GM23338 (cell line): ENCODE measurements at regions not wholly inside any gene's neighbourhood (a gene's known extent, or its start where the extent isn't known, plus 50 kb on each side); places are given as distances from the start of the nearest gene placed in this dataset.

Experiments
- ATAC-seq: fragments of 200-7000 bp; cut with Tn5 transposase; 3 replicates; pipeline ENCODE4 v1.9.1; 2020
- DNase-seq: peaks from one replicate; pipeline ENCODE4 v3.0.0-alpha.2; 2015; ENCODE audit warnings: low spot score
- H2AFZ ChIP-seq: fragments of 200-600 bp; sonication (generic); 2 replicates; pipeline ENCODE4 v1.8.0; 2016; ENCODE audit warnings: antibody characterized with exemption, mild to moderate bottlenecking, moderate library complexity
- H3F3A ChIP-seq: fragments of 200-600 bp; sonication (generic); replicated peaks from 2 replicates; pipeline ENCODE4 v1.8.0; 2017; ENCODE audit warnings: antibody characterized with exemption, mixed run types, low read depth
- H3K27ac ChIP-seq: fragments of 200-600 bp; sonication (generic); 2 replicates; pipeline ENCODE4 v1.6.1; 2016; ENCODE audit warnings: low read depth
- H3K27me3 ChIP-seq: fragments of 200-600 bp; sonication (generic); 2 replicates; pipeline ENCODE4 v1.8.0; 2016; ENCODE audit warnings: mild to moderate bottlenecking, mixed run types, moderate library complexity; ENCODE audit not compliant: insufficient read depth
- H3K36me3 ChIP-seq: fragments of 200-600 bp; sonication (generic); 2 replicates; pipeline ENCODE4 v1.8.0; 2016; ENCODE audit warnings: mild to moderate bottlenecking; ENCODE audit not compliant: insufficient read depth
- H3K4me1 ChIP-seq: fragments of 200-600 bp; sonication (generic); 2 replicates; pipeline ENCODE4 v1.8.0; 2016; ENCODE audit warnings: mild to moderate bottlenecking, moderate library complexity; ENCODE audit not compliant: insufficient read depth
- H3K4me2 ChIP-seq: fragments of 200-600 bp; sonication (generic); 2 replicates; pipeline ENCODE4 v1.7.1; 2017; ENCODE audit warnings: mixed run types
- H3K4me3 ChIP-seq: fragments of 200-600 bp; sonication (generic); 2 replicates; pipeline ENCODE4 v1.6.1; 2016; ENCODE audit warnings: mixed run types
- H3K79me2 ChIP-seq: fragments of 200-600 bp; sonication (generic); replicated peaks from 2 replicates; pipeline ENCODE4 v1.8.0; 2017; ENCODE audit warnings: mild to moderate bottlenecking; ENCODE audit not compliant: insufficient read depth
- H3K9me2 ChIP-seq: fragments of 200-600 bp; sonication (generic); 2 replicates; pipeline ENCODE4 v1.8.0; 2017; ENCODE audit not compliant: insufficient read depth
- H4K20me1 ChIP-seq: fragments of 200-600 bp; sonication (generic); replicated peaks from 2 replicates; pipeline ENCODE4 v1.8.0; 2017; ENCODE audit warnings: mild to moderate bottlenecking; ENCODE audit not compliant: insufficient read depth
- H3K27ac Mint-ChIP-seq: 2 replicates; pipeline ENCODE4 v1.8.0; 2020; ENCODE audit warnings: inconsistent platforms, mild to moderate bottlenecking, moderate library complexity, mixed read lengths
- H3K27me3 Mint-ChIP-seq: 3 replicates; pipeline ENCODE4 v1.8.0; 2022; ENCODE audit warnings: low read depth, mild to moderate bottlenecking, moderate library complexity, mixed read lengths, inconsistent platforms; ENCODE audit not compliant: insufficient read depth, poor library complexity
- H3K36me3 Mint-ChIP-seq: 3 replicates; pipeline ENCODE4 v1.8.0; 2021; ENCODE audit warnings: low read depth, mild to moderate bottlenecking, inconsistent platforms, moderate library complexity, mixed read lengths
- H3K4me1 Mint-ChIP-seq: 3 replicates; pipeline ENCODE4 v1.8.0; 2020; ENCODE audit warnings: mild to moderate bottlenecking, inconsistent platforms, mixed read lengths
- H3K4me3 Mint-ChIP-seq: 3 replicates; pipeline ENCODE4 v1.8.0; 2021; ENCODE audit warnings: moderate library complexity, mild to moderate bottlenecking, inconsistent platforms, mixed read lengths
- H3K9me3 Mint-ChIP-seq: 3 replicates; pipeline ENCODE4 v1.8.0; 2020; ENCODE audit warnings: moderate library complexity, mild to moderate bottlenecking, inconsistent platforms, mixed read lengths
- CREB1 ChIP-seq: fragments of 250-450 bp; sonication (Bioruptor Pico); IDR thresholded peaks from 2 replicates; pipeline ENCODE4 v1.5.0; 2020; ENCODE audit warnings: low read depth, mild to moderate bottlenecking, moderate library complexity
- EZH2 ChIP-seq: fragments of 200-600 bp; sonication (generic); IDR thresholded peaks from one replicate; pipeline ENCODE4 v1.8.0; 2017; ENCODE audit warnings: antibody characterized with exemption, mild to moderate bottlenecking, low read depth; ENCODE audit not compliant: unreplicated experiment
- EZH2phosphoT487 ChIP-seq: fragments of 200-600 bp; sonication (generic); IDR thresholded peaks from one replicate; pipeline ENCODE4 v1.8.1; 2018; ENCODE audit warnings: antibody characterized with exemption; ENCODE audit not compliant: unreplicated experiment
- JUNB ChIP-seq: IDR thresholded peaks from one replicate; pipeline ENCODE4 v1.6.1; 2016; ENCODE audit warnings: antibody characterized with exemption; ENCODE audit not compliant: unreplicated experiment
- NANOG ChIP-seq: IDR thresholded peaks from 2 replicates; pipeline ENCODE4 v1.6.1; 2016; ENCODE audit warnings: antibody characterized with exemption, borderline replicate concordance
- POLR2AphosphoS5 ChIP-seq: IDR thresholded peaks from 2 replicates; pipeline ENCODE4 v1.6.1; 2016; ENCODE audit warnings: antibody characterized with exemption, low read depth
- STAT1 ChIP-seq: IDR thresholded peaks from one replicate; pipeline ENCODE4 v1.6.1; 2016; ENCODE audit warnings: antibody characterized with exemption; ENCODE audit not compliant: unreplicated experiment
- ZNF114 ChIP-seq: fragments of 250-450 bp; sonication (Bioruptor Pico); IDR thresholded peaks from 2 replicates; pipeline ENCODE4 v1.5.0; 2020; ENCODE audit warnings: mild to moderate bottlenecking, moderate library complexity
- ZNF331 ChIP-seq: fragments of 250-450 bp; sonication (Bioruptor Pico); IDR thresholded peaks from 2 replicates; pipeline ENCODE4 v1.5.0; 2020; ENCODE audit warnings: low read depth, mild to moderate bottlenecking, moderate library complexity
- TF ChIP-seq, protein P1 (sequence below): IDR thresholded peaks from one replicate; pipeline ENCODE4 v1.6.1; 2018; ENCODE audit warnings: antibody characterized with exemption; ENCODE audit not compliant: unreplicated experiment
- TF ChIP-seq, protein P2 (sequence below): IDR thresholded peaks from 2 replicates; pipeline ENCODE4 v1.6.1; 2016; ENCODE audit warnings: antibody characterized with exemption
- TF ChIP-seq, protein P3 (sequence below), 2 experiments: fragments of 200-600 bp in 1 of 2; sonication (generic) in 1 of 2; conservative IDR thresholded peaks; 2 replicates each; pipeline versions ENCODE4 v1.5.1 to v1.6.1; 2016 to 2017; ENCODE audit warnings: antibody characterized with exemption in 2 of 2, low read depth in 2 of 2, mild to moderate bottlenecking in 2 of 2, moderate library complexity in 1 of 2
- TF ChIP-seq, protein P4 (sequence below): fragments of 250-450 bp; sonication (Bioruptor Pico); IDR thresholded peaks from 2 replicates; pipeline ENCODE4 v1.5.0; 2020; ENCODE audit warnings: mild to moderate bottlenecking, moderate library complexity

DNA sequence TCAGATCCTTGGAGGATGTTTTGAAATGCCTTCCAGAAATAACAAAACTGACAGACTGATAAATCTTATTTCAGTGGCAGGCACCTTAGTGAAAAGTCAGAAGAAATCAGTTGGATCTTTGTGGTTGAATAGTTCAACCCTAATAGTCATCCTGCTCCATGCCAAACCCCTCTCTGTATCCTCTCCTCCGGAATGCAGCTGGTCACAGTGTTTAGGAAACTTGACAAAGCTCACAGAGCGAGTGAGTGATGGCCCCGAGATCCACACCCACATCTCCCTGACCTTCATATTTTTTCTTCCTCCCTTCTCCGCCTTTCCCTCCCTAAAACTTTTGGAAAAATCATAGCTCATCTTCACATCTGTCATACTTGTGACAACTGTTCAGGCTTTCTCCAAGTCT lies 464.8 kb upstream of the CDH4 start (continued):
- TF ChIP-seq ZNF331 (no peak), NANOG (no peak)

DNA sequence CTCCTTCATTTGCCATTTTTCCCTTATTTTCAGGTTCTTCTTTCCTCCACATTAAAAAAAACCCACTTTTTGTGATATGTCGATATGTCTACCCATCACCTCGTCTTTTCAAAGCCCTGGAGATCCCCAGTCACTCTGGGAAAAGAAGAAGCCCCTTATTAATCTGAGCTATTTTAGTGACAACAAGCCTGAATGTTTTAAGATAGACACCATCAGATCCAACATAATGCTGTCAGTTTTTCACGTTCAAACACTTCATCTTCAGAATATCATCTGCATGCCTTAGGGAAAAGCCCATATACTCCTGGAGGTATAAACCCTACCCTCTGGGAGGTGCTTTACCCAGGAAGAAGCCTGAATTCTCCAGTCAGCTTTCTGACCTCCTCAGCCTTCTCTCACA lies 464.0 kb upstream of the CDH4 start:
- no peaks in the 10 kb centered on the region for H4K20me1 ChIP-seq
- H3K4me1 Mint-ChIP-seq = peaks cover 24% of the 10 kb centered on the region
- TF ChIP-seq EZH2phosphoT487 = no peak
- no peak for TF ChIP-seq STAT1
- no peak for TF ChIP-seq NANOG
- no peak for TF ChIP-seq JUNB
- no peak for TF ChIP-seq ZNF114 (CRISPR knock-in tag)
- TF ChIP-seq, protein P1, sequence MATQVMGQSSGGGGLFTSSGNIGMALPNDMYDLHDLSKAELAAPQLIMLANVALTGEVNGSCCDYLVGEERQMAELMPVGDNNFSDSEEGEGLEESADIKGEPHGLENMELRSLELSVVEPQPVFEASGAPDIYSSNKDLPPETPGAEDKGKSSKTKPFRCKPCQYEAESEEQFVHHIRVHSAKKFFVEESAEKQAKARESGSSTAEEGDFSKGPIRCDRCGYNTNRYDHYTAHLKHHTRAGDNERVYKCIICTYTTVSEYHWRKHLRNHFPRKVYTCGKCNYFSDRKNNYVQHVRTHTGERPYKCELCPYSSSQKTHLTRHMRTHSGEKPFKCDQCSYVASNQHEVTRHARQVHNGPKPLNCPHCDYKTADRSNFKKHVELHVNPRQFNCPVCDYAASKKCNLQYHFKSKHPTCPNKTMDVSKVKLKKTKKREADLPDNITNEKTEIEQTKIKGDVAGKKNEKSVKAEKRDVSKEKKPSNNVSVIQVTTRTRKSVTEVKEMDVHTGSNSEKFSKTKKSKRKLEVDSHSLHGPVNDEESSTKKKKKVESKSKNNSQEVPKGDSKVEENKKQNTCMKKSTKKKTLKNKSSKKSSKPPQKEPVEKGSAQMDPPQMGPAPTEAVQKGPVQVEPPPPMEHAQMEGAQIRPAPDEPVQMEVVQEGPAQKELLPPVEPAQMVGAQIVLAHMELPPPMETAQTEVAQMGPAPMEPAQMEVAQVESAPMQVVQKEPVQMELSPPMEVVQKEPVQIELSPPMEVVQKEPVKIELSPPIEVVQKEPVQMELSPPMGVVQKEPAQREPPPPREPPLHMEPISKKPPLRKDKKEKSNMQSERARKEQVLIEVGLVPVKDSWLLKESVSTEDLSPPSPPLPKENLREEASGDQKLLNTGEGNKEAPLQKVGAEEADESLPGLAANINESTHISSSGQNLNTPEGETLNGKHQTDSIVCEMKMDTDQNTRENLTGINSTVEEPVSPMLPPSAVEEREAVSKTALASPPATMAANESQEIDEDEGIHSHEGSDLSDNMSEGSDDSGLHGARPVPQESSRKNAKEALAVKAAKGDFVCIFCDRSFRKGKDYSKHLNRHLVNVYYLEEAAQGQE = no peak
- TF ChIP-seq, protein P2, sequence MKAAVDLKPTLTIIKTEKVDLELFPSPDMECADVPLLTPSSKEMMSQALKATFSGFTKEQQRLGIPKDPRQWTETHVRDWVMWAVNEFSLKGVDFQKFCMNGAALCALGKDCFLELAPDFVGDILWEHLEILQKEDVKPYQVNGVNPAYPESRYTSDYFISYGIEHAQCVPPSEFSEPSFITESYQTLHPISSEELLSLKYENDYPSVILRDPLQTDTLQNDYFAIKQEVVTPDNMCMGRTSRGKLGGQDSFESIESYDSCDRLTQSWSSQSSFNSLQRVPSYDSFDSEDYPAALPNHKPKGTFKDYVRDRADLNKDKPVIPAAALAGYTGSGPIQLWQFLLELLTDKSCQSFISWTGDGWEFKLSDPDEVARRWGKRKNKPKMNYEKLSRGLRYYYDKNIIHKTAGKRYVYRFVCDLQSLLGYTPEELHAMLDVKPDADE = no peak
- TF ChIP-seq, protein P3, sequence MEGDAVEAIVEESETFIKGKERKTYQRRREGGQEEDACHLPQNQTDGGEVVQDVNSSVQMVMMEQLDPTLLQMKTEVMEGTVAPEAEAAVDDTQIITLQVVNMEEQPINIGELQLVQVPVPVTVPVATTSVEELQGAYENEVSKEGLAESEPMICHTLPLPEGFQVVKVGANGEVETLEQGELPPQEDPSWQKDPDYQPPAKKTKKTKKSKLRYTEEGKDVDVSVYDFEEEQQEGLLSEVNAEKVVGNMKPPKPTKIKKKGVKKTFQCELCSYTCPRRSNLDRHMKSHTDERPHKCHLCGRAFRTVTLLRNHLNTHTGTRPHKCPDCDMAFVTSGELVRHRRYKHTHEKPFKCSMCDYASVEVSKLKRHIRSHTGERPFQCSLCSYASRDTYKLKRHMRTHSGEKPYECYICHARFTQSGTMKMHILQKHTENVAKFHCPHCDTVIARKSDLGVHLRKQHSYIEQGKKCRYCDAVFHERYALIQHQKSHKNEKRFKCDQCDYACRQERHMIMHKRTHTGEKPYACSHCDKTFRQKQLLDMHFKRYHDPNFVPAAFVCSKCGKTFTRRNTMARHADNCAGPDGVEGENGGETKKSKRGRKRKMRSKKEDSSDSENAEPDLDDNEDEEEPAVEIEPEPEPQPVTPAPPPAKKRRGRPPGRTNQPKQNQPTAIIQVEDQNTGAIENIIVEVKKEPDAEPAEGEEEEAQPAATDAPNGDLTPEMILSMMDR (conservative IDR thresholded peaks at IDR 0.05; ENCODE audit: low read depth in 2 of 2) = no peak
- no peak for TF ChIP-seq ZNF331
- TF ChIP-seq, protein P4, sequence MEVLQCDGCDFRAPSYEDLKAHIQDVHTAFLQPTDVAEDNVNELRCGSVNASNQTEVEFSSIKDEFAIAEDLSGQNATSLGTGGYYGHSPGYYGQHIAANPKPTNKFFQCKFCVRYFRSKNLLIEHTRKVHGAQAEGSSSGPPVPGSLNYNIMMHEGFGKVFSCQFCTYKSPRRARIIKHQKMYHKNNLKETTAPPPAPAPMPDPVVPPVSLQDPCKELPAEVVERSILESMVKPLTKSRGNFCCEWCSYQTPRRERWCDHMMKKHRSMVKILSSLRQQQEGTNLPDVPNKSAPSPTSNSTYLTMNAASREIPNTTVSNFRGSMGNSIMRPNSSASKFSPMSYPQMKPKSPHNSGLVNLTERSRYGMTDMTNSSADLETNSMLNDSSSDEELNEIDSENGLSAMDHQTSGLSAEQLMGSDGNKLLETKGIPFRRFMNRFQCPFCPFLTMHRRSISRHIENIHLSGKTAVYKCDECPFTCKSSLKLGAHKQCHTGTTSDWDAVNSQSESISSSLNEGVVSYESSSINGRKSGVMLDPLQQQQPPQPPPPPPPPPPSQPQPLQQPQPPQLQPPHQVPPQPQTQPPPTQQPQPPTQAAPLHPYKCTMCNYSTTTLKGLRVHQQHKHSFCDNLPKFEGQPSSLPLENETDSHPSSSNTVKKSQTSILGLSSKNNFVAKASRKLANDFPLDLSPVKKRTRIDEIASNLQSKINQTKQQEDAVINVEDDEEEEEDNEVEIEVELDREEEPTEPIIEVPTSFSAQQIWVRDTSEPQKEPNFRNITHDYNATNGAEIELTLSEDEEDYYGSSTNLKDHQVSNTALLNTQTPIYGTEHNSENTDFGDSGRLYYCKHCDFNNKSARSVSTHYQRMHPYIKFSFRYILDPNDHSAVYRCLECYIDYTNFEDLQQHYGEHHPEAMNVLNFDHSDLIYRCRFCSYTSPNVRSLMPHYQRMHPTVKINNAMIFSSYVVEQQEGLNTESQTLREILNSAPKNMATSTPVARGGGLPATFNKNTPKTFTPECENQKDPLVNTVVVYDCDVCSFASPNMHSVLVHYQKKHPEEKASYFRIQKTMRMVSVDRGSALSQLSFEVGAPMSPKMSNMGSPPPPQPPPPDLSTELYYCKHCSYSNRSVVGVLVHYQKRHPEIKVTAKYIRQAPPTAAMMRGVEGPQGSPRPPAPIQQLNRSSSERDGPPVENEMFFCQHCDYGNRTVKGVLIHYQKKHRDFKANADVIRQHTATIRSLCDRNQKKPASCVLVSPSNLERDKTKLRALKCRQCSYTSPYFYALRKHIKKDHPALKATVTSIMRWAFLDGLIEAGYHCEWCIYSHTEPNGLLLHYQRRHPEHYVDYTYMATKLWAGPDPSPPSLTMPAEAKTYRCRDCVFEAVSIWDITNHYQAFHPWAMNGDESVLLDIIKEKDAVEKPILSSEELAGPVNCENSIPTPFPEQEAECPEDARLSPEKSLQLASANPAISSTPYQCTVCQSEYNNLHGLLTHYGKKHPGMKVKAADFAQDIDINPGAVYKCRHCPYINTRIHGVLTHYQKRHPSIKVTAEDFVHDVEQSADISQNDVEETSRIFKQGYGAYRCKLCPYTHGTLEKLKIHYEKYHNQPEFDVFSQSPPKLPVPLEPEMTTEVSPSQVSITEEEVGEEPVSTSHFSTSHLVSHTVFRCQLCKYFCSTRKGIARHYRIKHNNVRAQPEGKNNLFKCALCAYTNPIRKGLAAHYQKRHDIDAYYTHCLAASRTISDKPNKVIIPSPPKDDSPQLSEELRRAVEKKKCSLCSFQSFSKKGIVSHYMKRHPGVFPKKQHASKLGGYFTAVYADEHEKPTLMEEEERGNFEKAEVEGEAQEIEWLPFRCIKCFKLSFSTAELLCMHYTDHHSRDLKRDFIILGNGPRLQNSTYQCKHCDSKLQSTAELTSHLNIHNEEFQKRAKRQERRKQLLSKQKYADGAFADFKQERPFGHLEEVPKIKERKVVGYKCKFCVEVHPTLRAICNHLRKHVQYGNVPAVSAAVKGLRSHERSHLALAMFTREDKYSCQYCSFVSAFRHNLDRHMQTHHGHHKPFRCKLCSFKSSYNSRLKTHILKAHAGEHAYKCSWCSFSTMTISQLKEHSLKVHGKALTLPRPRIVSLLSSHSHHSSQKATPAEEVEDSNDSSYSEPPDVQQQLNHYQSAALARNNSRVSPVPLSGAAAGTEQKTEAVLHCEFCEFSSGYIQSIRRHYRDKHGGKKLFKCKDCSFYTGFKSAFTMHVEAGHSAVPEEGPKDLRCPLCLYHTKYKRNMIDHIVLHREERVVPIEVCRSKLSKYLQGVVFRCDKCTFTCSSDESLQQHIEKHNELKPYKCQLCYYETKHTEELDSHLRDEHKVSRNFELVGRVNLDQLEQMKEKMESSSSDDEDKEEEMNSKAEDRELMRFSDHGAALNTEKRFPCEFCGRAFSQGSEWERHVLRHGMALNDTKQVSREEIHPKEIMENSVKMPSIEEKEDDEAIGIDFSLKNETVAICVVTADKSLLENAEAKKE (CRISPR knock-in tag) = no peak
- TF ChIP-seq POLR2AphosphoS5 = no peak
- TF ChIP-seq CREB1 (CRISPR knock-in tag) = no peak
- TF ChIP-seq EZH2 = no peak
- H3K4me2 ChIP-seq = no peak overlapping the region
- no peak overlapping the region for H3K4me3 Mint-ChIP-seq
- H3K27me3 Mint-ChIP-seq = peaks cover 7% of the 10 kb centered on the region
- H2AFZ ChIP-seq = no peak overlapping the region
- H3K36me3 ChIP-seq = peaks cover 5% of the 10 kb centered on the region; the same call in 1 of the 2 replicates
- H3K27ac Mint-ChIP-seq = no peak overlapping the region
- no peaks in the 10 kb centered on the region for H3K9me2 ChIP-seq
- no peak overlapping the region for H3K27ac ChIP-seq
- no peaks in the 10 kb centered on the region for H3F3A ChIP-seq
- H3K9me3 Mint-ChIP-seq = peaks cover 3% of the 10 kb centered on the region; the same call in 1 of the 3 replicates
- H3K4me1 ChIP-seq = no peaks in the 10 kb centered on the region
- H3K27me3 ChIP-seq = no peaks in the 10 kb centered on the region
- no peaks in the 10 kb centered on the region for H3K79me2 ChIP-seq
- no peaks in the 10 kb centered on the region; the same call in 2 of the 3 replicates for H3K36me3 Mint-ChIP-seq
- no peak for DNase-seq
- ATAC-seq = no peak; the same call in 1 of the 3 replicates
- H3K4me3 ChIP-seq = no peak overlapping the region
